H9 (cell line): ENCODE measurements at regions not wholly inside any gene's neighbourhood (a gene's known extent, or its start where the extent isn't known, plus 50 kb on each side); places are given as distances from the start of the nearest gene placed in this dataset.

Source experiments
- DNase-seq: peaks from one replicate; pipeline ENCODE4 v3.0.0-alpha.2; 2017
- H2AFZ ChIP-seq: one replicate; pipeline ENCODE4 v1.6.1; 2013; ENCODE audit warnings: mild to moderate bottlenecking, low read length, control low read depth, moderate library complexity
- H2AK5ac ChIP-seq: 2 replicates; pipeline ENCODE4 v1.6.1; 2013; ENCODE audit warnings: low read length, control low read depth, mixed read lengths; ENCODE audit not compliant: insufficient read length
- H2BK120ac ChIP-seq: one replicate; pipeline ENCODE4 v1.6.1; 2013; ENCODE audit warnings: low read depth, mild to moderate bottlenecking, low read length, control low read depth, inconsistent platforms; ENCODE audit not compliant: poor library complexity, severe bottlenecking
- H2BK12ac ChIP-seq: 2 replicates; pipeline ENCODE4 v1.6.1; 2013; ENCODE audit warnings: low read length, control low read depth, mixed read lengths, low read depth; ENCODE audit not compliant: insufficient read length
- H2BK15ac ChIP-seq: 2 replicates; pipeline ENCODE4 v1.6.1; 2013; ENCODE audit warnings: low read depth, low read length, control low read depth
- H2BK20ac ChIP-seq: one replicate; pipeline ENCODE4 v1.6.1; 2013; ENCODE audit warnings: low read depth, mild to moderate bottlenecking, low read length, control low read depth, inconsistent platforms; ENCODE audit not compliant: poor library complexity, severe bottlenecking
- H2BK5ac ChIP-seq: 2 replicates; pipeline ENCODE4 v1.6.1; 2013; ENCODE audit warnings: low read length, control low read depth, mixed read lengths; ENCODE audit not compliant: insufficient read length
- H3K14ac ChIP-seq: 2 replicates; pipeline ENCODE4 v1.6.1; 2013; ENCODE audit warnings: low read length, control low read depth; ENCODE audit not compliant: insufficient read depth
- H3K18ac ChIP-seq: 2 replicates; pipeline ENCODE4 v1.6.1; 2013; ENCODE audit warnings: low read depth, mild to moderate bottlenecking, mixed read lengths, low read length, control low read depth; ENCODE audit not compliant: insufficient read length
- H3K23ac ChIP-seq: 2 replicates; pipeline ENCODE4 v1.6.1; 2013; ENCODE audit warnings: low read length, control low read depth, mixed read lengths, low read depth; ENCODE audit not compliant: insufficient read length
- H3K23me2 ChIP-seq: 2 replicates; pipeline ENCODE4 v1.6.1; 2013; ENCODE audit warnings: low read depth, mild to moderate bottlenecking, mixed read lengths, low read length, control low read depth; ENCODE audit not compliant: insufficient read length, poor library complexity, severe bottlenecking
- H3K27ac ChIP-seq: 2 replicates; pipeline ENCODE4 v1.5.1; 2013; ENCODE audit warnings: low read length, control low read depth, mixed read lengths, low read depth; ENCODE audit not compliant: insufficient read length
- H3K27me3 ChIP-seq: 2 replicates; pipeline ENCODE4 v1.6.1; 2013; ENCODE audit warnings: low read length, control low read depth, inconsistent platforms; ENCODE audit not compliant: insufficient read depth
- H3K4ac ChIP-seq: 2 replicates; pipeline ENCODE4 v1.6.1; 2013; ENCODE audit warnings: low read depth, mild to moderate bottlenecking, control low read depth, inconsistent platforms, low read length, moderate library complexity
- H3K4me1 ChIP-seq: 2 replicates; pipeline ENCODE4 v1.6.1; 2013; ENCODE audit warnings: low read length, control low read depth, inconsistent platforms; ENCODE audit not compliant: insufficient read depth
- H3K4me2 ChIP-seq: 2 replicates; pipeline ENCODE4 v1.6.1; 2013; ENCODE audit warnings: low read length, control low read depth, mixed read lengths; ENCODE audit not compliant: insufficient read length, insufficient read depth
- H3K56ac ChIP-seq: 2 replicates; pipeline ENCODE4 v1.6.1; 2013; ENCODE audit warnings: low read depth, mild to moderate bottlenecking, mixed read lengths, low read length, control low read depth; ENCODE audit not compliant: insufficient read length
- H3K79me1 ChIP-seq: 2 replicates; pipeline ENCODE4 v1.6.1; 2013; ENCODE audit warnings: low read depth, mild to moderate bottlenecking, moderate library complexity, low read length, control low read depth, inconsistent platforms; ENCODE audit not compliant: insufficient read depth, poor library complexity, severe bottlenecking
- H3K79me2 ChIP-seq: 2 replicates; pipeline ENCODE4 v1.6.1; 2013; ENCODE audit warnings: low read length, control low read depth, inconsistent platforms; ENCODE audit not compliant: insufficient read depth
- H3K9ac ChIP-seq: 2 replicates; pipeline ENCODE4 v1.6.1; 2013; ENCODE audit warnings: low read length, control low read depth, mixed read lengths; ENCODE audit not compliant: insufficient read length; ENCODE audit errors: extremely low read depth
- H3K9me3 ChIP-seq: one replicate; pipeline ENCODE4 v1.6.1; 2013; ENCODE audit warnings: low read depth, low read length, inconsistent platforms; ENCODE audit not compliant: control insufficient read depth
- H3T11ph ChIP-seq: one replicate; pipeline ENCODE4 v1.6.1; 2013; ENCODE audit warnings: mild to moderate bottlenecking, low read length, control low read depth, inconsistent platforms
- H4K20me1 ChIP-seq: one replicate; pipeline ENCODE4 v1.6.1; 2013; ENCODE audit not compliant: control insufficient read depth, insufficient read length, insufficient read depth
- H4K5ac ChIP-seq: 2 replicates; pipeline ENCODE4 v1.6.1; 2013; ENCODE audit warnings: low read depth, mild to moderate bottlenecking, mixed read lengths, low read length, control low read depth; ENCODE audit not compliant: insufficient read length
- H4K8ac ChIP-seq: replicated peaks from 2 replicates; pipeline ENCODE4 v1.6.1; 2013; ENCODE audit warnings: low read length, control low read depth, mixed read lengths, low read depth; ENCODE audit not compliant: insufficient read length
- H4K91ac ChIP-seq: 2 replicates; pipeline ENCODE4 v1.6.1; 2013; ENCODE audit warnings: low read depth, mild to moderate bottlenecking, moderate library complexity, mixed read lengths, low read length, control low read depth; ENCODE audit not compliant: insufficient read length
- H3K27ac Mint-ChIP-seq, 3 experiments: 2 replicates in 2 of 3; 3 replicates in 1 of 3; pipeline ENCODE4 v1.8.0; 2020 to 2021; ENCODE audit warnings: mixed read lengths in 3 of 3, mild to moderate bottlenecking in 1 of 3, moderate library complexity in 1 of 3
- H3K27me3 Mint-ChIP-seq: 2 replicates; pipeline ENCODE4 v1.8.0; 2021; ENCODE audit warnings: low read depth, mild to moderate bottlenecking, moderate library complexity, mixed read lengths
- H3K36me3 Mint-ChIP-seq, 3 experiments: 2 replicates in 2 of 3; 3 replicates in 1 of 3; pipeline ENCODE4 v1.8.0; 2020 to 2021; ENCODE audit warnings: low read depth in 3 of 3, mixed read lengths in 3 of 3; ENCODE audit not compliant: insufficient read depth in 1 of 3
- H3K4me1 Mint-ChIP-seq, 2 experiments: 2 replicates each; pipeline ENCODE4 v1.8.0; 2020; ENCODE audit warnings: mixed read lengths in 2 of 2
- H3K4me3 Mint-ChIP-seq, 2 experiments: 2 replicates in 1 of 2; 3 replicates in 1 of 2; pipeline ENCODE4 v1.8.0; 2020 to 2021; ENCODE audit warnings: mild to moderate bottlenecking in 2 of 2, mixed read lengths in 2 of 2, moderate library complexity in 1 of 2
- H3K9me3 Mint-ChIP-seq, 2 experiments: 2 replicates in 1 of 2; 3 replicates in 1 of 2; pipeline ENCODE4 v1.8.0; 2020; ENCODE audit warnings: mild to moderate bottlenecking in 2 of 2, mixed read lengths in 2 of 2, moderate library complexity in 1 of 2
- CTCF ChIP-seq: fragments of 200-600 bp; sonication (generic); conservative IDR thresholded peaks from 3 replicates; pipeline ENCODE4 v1.8.0; 2021; ENCODE audit warnings: antibody characterized with exemption, mild to moderate bottlenecking
- WGBS: extraction: QIAGEN DNeasy Blood & Tissue Kit; methylation state at CpG from one replicate; pipeline ENCODE4 v1.1.7; 2013; ENCODE audit warnings: missing lambda C conversion rate, low lambda C conversion rate, mixed read lengths; ENCODE audit not compliant: insufficient read length; ENCODE audit errors: extremely low coverage; 5-methylcytosine and 5-hydroxymethylcytosine counted together

- no peak overlapping the region for H2AFZ ChIP-seq
- H3K4me1 ChIP-seq: no peaks in the 10 kb centered on the region
- H2BK12ac ChIP-seq: no peak overlapping the region
- H2BK120ac ChIP-seq: no peak overlapping the region
- H2AK5ac ChIP-seq: no peak overlapping the region
- H4K5ac ChIP-seq: no peak overlapping the region
- H3K14ac ChIP-seq: no peak overlapping the region
- no peak overlapping the region for H3K4me3 Mint-ChIP-seq
- H4K20me1 ChIP-seq: no peaks in the 10 kb centered on the region
- H2BK5ac ChIP-seq: no peak overlapping the region
- H3K9me3 Mint-ChIP-seq: no peaks in the 10 kb centered on the region; a peak in 1 of 5 replicates
- WGBS: no CpG with 5 or more reads among the region's 3 CpGs
- H3K9me3 ChIP-seq: no peaks in the 10 kb centered on the region
- no peak overlapping the region for H3K4me2 ChIP-seq
- H2BK20ac ChIP-seq: no peak overlapping the region
- DNase-seq: no peak
- H3K27me3 Mint-ChIP-seq: peaks cover 1% of the 10 kb centered on the region
- no peaks in the 10 kb centered on the region for H3K36me3 Mint-ChIP-seq
- no peak overlapping the region for H4K8ac ChIP-seq
- H3K79me1 ChIP-seq: no peaks in the 10 kb centered on the region
- no peak overlapping the region for H2BK15ac ChIP-seq
- no peak overlapping the region for H3K56ac ChIP-seq
- H3K9ac ChIP-seq: no peak overlapping the region
- H3K18ac ChIP-seq: no peak overlapping the region
- H3T11ph ChIP-seq: no peak overlapping the region
- no peaks in the 10 kb centered on the region for H3K27me3 ChIP-seq
- no peak overlapping the region for H3K4ac ChIP-seq
- H3K23ac ChIP-seq: no peak overlapping the region
- H3K27ac Mint-ChIP-seq: no peak overlapping the region
- H3K79me2 ChIP-seq: no peaks in the 10 kb centered on the region
- H3K4me1 Mint-ChIP-seq: peaks cover 7 to 9% of the 10 kb centered on the region in 2 experiments; a peak in 3 of 4 replicates
- no peaks in the 10 kb centered on the region for H3K23me2 ChIP-seq
- H4K91ac ChIP-seq: no peak overlapping the region
- TF ChIP-seq CTCF: no peak
- H3K27ac ChIP-seq: no peak overlapping the region
Measured at GRCh38 chr2:45241061-45241561, 231.9 kb upstream of the SIX2 start.
